KMS-11 (cell line): ENCODE measurements at regions not wholly inside any gene's neighbourhood (a gene's known extent, or its start where the extent isn't known, plus 50 kb on each side); places are given as distances from the start of the nearest gene placed in this dataset.

Experiments
- H2AFZ ChIP-seq: fragments of 200-600 bp; sonication (generic); 2 replicates; pipeline ENCODE4 v1.6.1; 2016; ENCODE audit warnings: antibody characterized with exemption, mixed run types, low read depth
- H3K27ac ChIP-seq: fragments of 200-600 bp; sonication (generic); 2 replicates; pipeline ENCODE4 v1.6.1; 2016; ENCODE audit warnings: mild to moderate bottlenecking, mixed run types
- H3K27me3 ChIP-seq: fragments of 200-600 bp; sonication (generic); 2 replicates; pipeline ENCODE4 v1.6.1; 2017; ENCODE audit warnings: mild to moderate bottlenecking, low read depth, mixed run types, moderate library complexity; ENCODE audit not compliant: insufficient read depth
- H3K36me3 ChIP-seq: fragments of 200-600 bp; sonication (generic); 2 replicates; pipeline ENCODE4 v1.6.1; 2017; ENCODE audit warnings: mild to moderate bottlenecking, mixed run types; ENCODE audit not compliant: insufficient read depth
- H3K4me1 ChIP-seq: fragments of 200-600 bp; sonication (generic); 2 replicates; pipeline ENCODE4 v1.6.1; 2016; ENCODE audit warnings: mild to moderate bottlenecking, low read depth, mixed run types; ENCODE audit not compliant: poor library complexity, severe bottlenecking
- H3K4me2 ChIP-seq: fragments of 200-600 bp; sonication (generic); 2 replicates; pipeline ENCODE4 v1.7.0; 2016; ENCODE audit warnings: mild to moderate bottlenecking, mixed run types
- H3K4me3 ChIP-seq: fragments of 200-600 bp; sonication (generic); IDR thresholded peaks from 2 replicates; pipeline ENCODE4 v1.6.1; 2017; ENCODE audit warnings: low read depth, low read length, mixed read lengths; ENCODE audit not compliant: insufficient read depth
- H3K79me2 ChIP-seq: fragments of 200-600 bp; sonication (generic); 2 replicates; pipeline ENCODE4 v1.6.1; 2016; ENCODE audit warnings: low read depth, mixed run types; ENCODE audit not compliant: insufficient read depth
- H3K9ac ChIP-seq: fragments of 200-600 bp; sonication (generic); 2 replicates; pipeline ENCODE4 v1.6.1; 2016; ENCODE audit warnings: mild to moderate bottlenecking, mixed run types
- H4K20me1 ChIP-seq: fragments of 200-600 bp; sonication (generic); 2 replicates; pipeline ENCODE4 v1.6.1; 2016; ENCODE audit warnings: mild to moderate bottlenecking, mixed run types; ENCODE audit not compliant: insufficient read depth
- TF ChIP-seq, protein P1 (sequence below): fragments of 200-600 bp; sonication (generic); conservative IDR thresholded peaks from 2 replicates; pipeline ENCODE4 v1.6.1; 2017; ENCODE audit warnings: low read depth, mild to moderate bottlenecking, antibody characterized with exemption, low read length, moderate library complexity, mixed read lengths

DNA sequence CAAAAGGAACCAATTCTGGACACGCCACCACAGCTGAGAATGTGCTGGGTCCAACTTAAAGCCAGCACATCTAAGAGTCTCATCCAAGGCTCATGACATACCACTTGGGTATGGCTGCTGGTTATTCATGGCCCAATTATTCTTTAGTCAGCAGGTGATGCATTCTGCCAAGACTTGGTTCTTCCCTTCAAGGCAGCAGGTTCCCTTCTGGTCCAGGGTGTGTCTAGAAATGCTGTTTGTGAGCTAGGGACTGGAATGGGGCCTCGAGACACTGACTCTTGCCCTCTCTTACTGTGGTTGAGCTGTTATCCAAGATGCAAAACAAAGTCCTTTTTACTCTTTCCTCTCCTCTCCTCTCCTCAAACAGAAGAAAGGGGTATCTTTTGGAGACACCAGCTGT, 522.6 kb downstream of the HINT1 start:
- Histone ChIP-seq H3K27me3 (no peaks in the 10 kb centered on the region), H3K4me2 (no peak overlapping the region), H3K79me2 (no peaks in the 10 kb centered on the region), H3K27ac (no peak overlapping the region), H2AFZ (no peak overlapping the region), H3K36me3 (no peaks in the 10 kb centered on the region), H3K9ac (no peak overlapping the region), H4K20me1 (no peaks in the 10 kb centered on the region), H3K4me3 (no peak overlapping the region), H3K4me1 (no peaks in the 10 kb centered on the region)
- TF ChIP-seq, protein P1, sequence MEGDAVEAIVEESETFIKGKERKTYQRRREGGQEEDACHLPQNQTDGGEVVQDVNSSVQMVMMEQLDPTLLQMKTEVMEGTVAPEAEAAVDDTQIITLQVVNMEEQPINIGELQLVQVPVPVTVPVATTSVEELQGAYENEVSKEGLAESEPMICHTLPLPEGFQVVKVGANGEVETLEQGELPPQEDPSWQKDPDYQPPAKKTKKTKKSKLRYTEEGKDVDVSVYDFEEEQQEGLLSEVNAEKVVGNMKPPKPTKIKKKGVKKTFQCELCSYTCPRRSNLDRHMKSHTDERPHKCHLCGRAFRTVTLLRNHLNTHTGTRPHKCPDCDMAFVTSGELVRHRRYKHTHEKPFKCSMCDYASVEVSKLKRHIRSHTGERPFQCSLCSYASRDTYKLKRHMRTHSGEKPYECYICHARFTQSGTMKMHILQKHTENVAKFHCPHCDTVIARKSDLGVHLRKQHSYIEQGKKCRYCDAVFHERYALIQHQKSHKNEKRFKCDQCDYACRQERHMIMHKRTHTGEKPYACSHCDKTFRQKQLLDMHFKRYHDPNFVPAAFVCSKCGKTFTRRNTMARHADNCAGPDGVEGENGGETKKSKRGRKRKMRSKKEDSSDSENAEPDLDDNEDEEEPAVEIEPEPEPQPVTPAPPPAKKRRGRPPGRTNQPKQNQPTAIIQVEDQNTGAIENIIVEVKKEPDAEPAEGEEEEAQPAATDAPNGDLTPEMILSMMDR, result no peak

DNA sequence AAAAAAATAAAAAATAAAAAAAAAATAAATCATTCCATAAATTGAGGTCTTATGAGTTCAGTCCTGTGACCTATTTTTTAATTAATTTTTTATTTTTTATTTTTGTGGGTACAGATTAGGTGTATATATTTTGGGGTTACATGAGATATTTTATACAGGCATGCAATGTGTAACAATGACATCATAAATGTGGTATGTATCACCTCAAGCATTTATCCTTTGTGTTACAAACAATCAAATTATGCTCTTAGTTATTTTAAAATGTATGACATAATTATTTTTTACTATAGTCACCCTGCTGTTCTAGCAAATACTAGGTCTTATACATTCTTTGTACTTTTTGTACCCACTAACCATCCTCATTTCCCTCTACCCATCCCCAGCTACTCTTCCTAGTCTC, 537.9 kb downstream of the HINT1 start:
- Histone ChIP-seq H4K20me1 (no peaks in the 10 kb centered on the region), H3K36me3 (no peaks in the 10 kb centered on the region), H3K4me2 (no peak overlapping the region), H3K9ac (no peak overlapping the region), H3K4me1 (peaks cover 11% of the 10 kb centered on the region), H3K27me3 (no peaks in the 10 kb centered on the region), H3K4me3 (no peak overlapping the region), H3K79me2 (no peaks in the 10 kb centered on the region), H2AFZ (no peak overlapping the region), H3K27ac (no peak overlapping the region)
- TF ChIP-seq, protein P1, result no peak

DNA sequence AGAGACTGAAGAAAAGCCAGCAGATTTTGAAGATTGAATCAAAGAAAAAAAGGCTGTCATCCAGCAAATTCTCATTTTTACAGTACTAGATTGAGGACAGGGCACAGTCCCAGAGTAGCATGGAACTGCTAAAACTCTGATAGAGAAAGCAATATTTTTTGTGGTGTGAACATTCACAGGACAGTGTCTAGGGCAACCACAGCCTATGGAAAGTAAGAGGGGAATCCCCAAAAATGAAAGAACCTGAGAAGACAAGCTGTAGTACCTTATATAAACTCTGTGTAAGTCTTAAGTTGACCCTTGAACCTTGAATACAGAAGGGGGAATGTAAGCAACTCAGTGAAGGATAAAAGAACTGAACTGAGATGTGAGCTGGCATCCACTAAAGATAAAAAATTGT, 540.3 kb downstream of the HINT1 start:
- Histone ChIP-seq H3K36me3 (no peaks in the 10 kb centered on the region), H3K27me3 (no peaks in the 10 kb centered on the region), H3K4me3 (no peak overlapping the region), H3K79me2 (no peaks in the 10 kb centered on the region), H3K4me1 (peaks cover 11% of the 10 kb centered on the region), H3K9ac (no peak overlapping the region), H3K4me2 (no peak overlapping the region), H3K27ac (no peak overlapping the region), H4K20me1 (no peaks in the 10 kb centered on the region), H2AFZ (no peak overlapping the region)
- TF ChIP-seq, protein P1, result no peak

GRCh38 chr5:130616161-130616560, 548.9 kb downstream of the HINT1 start:
- no peak overlapping the region for H3K4me2 ChIP-seq
- H3K9ac ChIP-seq, result no peak overlapping the region
- no peaks in the 10 kb centered on the region for H3K36me3 ChIP-seq
- no peaks in the 10 kb centered on the region for H3K27me3 ChIP-seq
- no peaks in the 10 kb centered on the region for H3K79me2 ChIP-seq
- no peak overlapping the region for H3K4me3 ChIP-seq
- no peak overlapping the region for H2AFZ ChIP-seq
- H4K20me1 ChIP-seq, result no peaks in the 10 kb centered on the region
- H3K4me1 ChIP-seq, result no peaks in the 10 kb centered on the region
- no peak overlapping the region for H3K27ac ChIP-seq
- TF ChIP-seq, protein P1, result no peak
